RWPE2 (cell line): ENCODE measurements at regions not wholly inside any gene's neighbourhood (a gene's known extent, or its start where the extent isn't known, plus 50 kb on each side); places are given as distances from the start of the nearest gene placed in this dataset.

Experiments used
- ATAC-seq: fragments of 200-7000 bp; cut with Tn5 transposase; 3 replicates; pipeline ENCODE4 v1.9.1; 2021; ENCODE audit warnings: low read depth
- DNase-seq: peaks from one replicate; pipeline ENCODE4 v3.0.0-alpha.2; 2020; ENCODE audit warnings: low spot score
- H3K27ac ChIP-seq: fragments of 450-650 bp; 2 replicates; pipeline ENCODE4 v1.5.1; 2017; ENCODE audit warnings: mild to moderate bottlenecking; ENCODE audit not compliant: poor library complexity, severe bottlenecking
- H3K27me3 ChIP-seq: fragments of 250-450 bp; sonication (Bioruptor Pico); 2 replicates; pipeline ENCODE4 v1.5.1; 2021; ENCODE audit warnings: mild to moderate bottlenecking, moderate library complexity; ENCODE audit not compliant: insufficient read depth, poor library complexity, severe bottlenecking
- H3K36me3 ChIP-seq: fragments of 250-450 bp; sonication (Bioruptor Pico); 2 replicates; pipeline ENCODE4 v1.5.1; 2020; ENCODE audit warnings: low read depth, mild to moderate bottlenecking, moderate library complexity
- H3K4me1 ChIP-seq: fragments of 250-450 bp; sonication (Bioruptor Pico); 2 replicates; pipeline ENCODE4 v1.5.1; 2021; ENCODE audit warnings: mild to moderate bottlenecking, moderate library complexity; ENCODE audit not compliant: insufficient read depth, poor library complexity, severe bottlenecking
- H3K4me3 ChIP-seq: fragments of 250-450 bp; sonication (Bioruptor Pico); 2 replicates; pipeline ENCODE4 v1.5.1; 2021; ENCODE audit warnings: mild to moderate bottlenecking, moderate library complexity; ENCODE audit not compliant: severe bottlenecking
- H3K9me3 ChIP-seq: fragments of 250-450 bp; sonication (Bioruptor Pico); 2 replicates; pipeline ENCODE4 v1.5.1; 2021; ENCODE audit warnings: mild to moderate bottlenecking, moderate library complexity; ENCODE audit not compliant: severe bottlenecking
- CTCF ChIP-seq: fragments of 450-650 bp; IDR thresholded peaks from one replicate; pipeline ENCODE4 v1.5.1; 2017; ENCODE audit warnings: mild to moderate bottlenecking, moderate library complexity; ENCODE audit not compliant: poor library complexity, severe bottlenecking

- no peak overlapping the region for H3K27ac ChIP-seq
- DNase-seq (no peak), ATAC-seq (no peak)
- H3K9me3 ChIP-seq, result no peaks in the 10 kb centered on the region
- H3K4me1 ChIP-seq, result peaks cover 2% of the 10 kb centered on the region
- no peak overlapping the region for H3K4me3 ChIP-seq
- TF ChIP-seq CTCF, result no peak
- H3K36me3 ChIP-seq, result no peaks in the 10 kb centered on the region
- H3K27me3 ChIP-seq, result no peaks in the 10 kb centered on the region
Observed at GRCh38 chr3:148218222-148218621, 479.5 kb upstream of the AGTR1 start.

- DNase-seq (no peak), ATAC-seq (no peak)
- H3K4me3 ChIP-seq, result no peak overlapping the region
- no peak overlapping the region for H3K27ac ChIP-seq
- no peaks in the 10 kb centered on the region for H3K4me1 ChIP-seq
- no peaks in the 10 kb centered on the region for H3K27me3 ChIP-seq
- no peaks in the 10 kb centered on the region for H3K36me3 ChIP-seq
- no peak for TF ChIP-seq CTCF
- H3K9me3 ChIP-seq, result no peaks in the 10 kb centered on the region
Observed at GRCh38 chr3:148219999-148220398, 477.7 kb upstream of the AGTR1 start.

- ATAC-seq (no peak), DNase-seq (no peak)
- no peaks in the 10 kb centered on the region for H3K4me1 ChIP-seq
- no peak overlapping the region for H3K27ac ChIP-seq
- H3K9me3 ChIP-seq, result no peaks in the 10 kb centered on the region
- no peak overlapping the region for H3K4me3 ChIP-seq
- no peak for TF ChIP-seq CTCF
- no peaks in the 10 kb centered on the region for H3K27me3 ChIP-seq
- no peaks in the 10 kb centered on the region for H3K36me3 ChIP-seq
Observed at GRCh38 chr3:148221303-148221702, 476.4 kb upstream of the AGTR1 start.

GRCh38 chr3:148223266-148223665, 474.4 kb upstream of the AGTR1 start:
- peaks cover 14% of the 10 kb centered on the region for H3K4me1 ChIP-seq
- no peaks in the 10 kb centered on the region for H3K27me3 ChIP-seq
- DNase-seq (no peak), ATAC-seq (no peak)
- H3K27ac ChIP-seq, result no peak overlapping the region
- TF ChIP-seq CTCF, result no peak
- no peaks in the 10 kb centered on the region for H3K9me3 ChIP-seq
- no peak overlapping the region for H3K4me3 ChIP-seq
- H3K36me3 ChIP-seq, result no peaks in the 10 kb centered on the region

GRCh38 chr3:148226246-148226645, 471.5 kb upstream of the AGTR1 start:
- no peaks in the 10 kb centered on the region for H3K36me3 ChIP-seq
- peaks cover 14% of the 10 kb centered on the region for H3K4me1 ChIP-seq
- no peak overlapping the region for H3K4me3 ChIP-seq
- H3K27ac ChIP-seq, result peak overlapping the region; percentile 39
- no peaks in the 10 kb centered on the region for H3K9me3 ChIP-seq
- H3K27me3 ChIP-seq, result no peaks in the 10 kb centered on the region
- ATAC-seq (peak; percentile 23; the same call in 1 of the 3 replicates), DNase-seq (no peak)
- no peak for TF ChIP-seq CTCF
